ENCODE measurements at regions not wholly inside any gene's neighbourhood (a gene's known extent, or its start where the extent isn't known, plus 50 kb on each side); places are given as distances from the start of the nearest gene placed in this dataset.

DNA sequence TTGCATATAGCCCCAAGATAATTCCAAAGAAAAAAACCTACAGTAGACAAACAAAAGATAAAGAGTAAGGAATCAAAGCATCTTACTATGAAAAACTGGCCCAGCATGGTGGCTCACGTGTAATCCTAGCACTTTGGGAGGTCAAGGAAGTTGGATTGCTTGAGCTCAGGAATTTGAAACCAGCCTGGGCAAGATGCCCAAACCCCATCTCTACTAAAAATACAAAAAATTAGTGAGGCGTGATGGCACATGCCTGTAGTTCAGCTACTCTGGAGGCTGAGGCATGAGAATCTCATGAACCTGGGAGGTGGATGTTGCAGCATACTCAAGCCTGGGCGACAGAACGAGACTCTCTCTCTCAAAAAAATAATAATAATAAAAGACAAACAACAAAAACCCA lies 764.7 kb upstream of the KIF2B start:
- TF ChIP-seq CHCHD3 (CRISPR knock-in tag; IDR thresholded peaks at IDR 0.05), result no peak
- no peak for TF ChIP-seq ZNF841 (CRISPR knock-in tag; IDR thresholded peaks at IDR 0.05; ENCODE audit: borderline replicate concordance)

All from HepG2 (cell line).